ENCODE measurements at regions not wholly inside any gene's neighbourhood (a gene's known extent, or its start where the extent isn't known, plus 50 kb on each side); places are given as distances from the start of the nearest gene placed in this dataset.

DNA sequence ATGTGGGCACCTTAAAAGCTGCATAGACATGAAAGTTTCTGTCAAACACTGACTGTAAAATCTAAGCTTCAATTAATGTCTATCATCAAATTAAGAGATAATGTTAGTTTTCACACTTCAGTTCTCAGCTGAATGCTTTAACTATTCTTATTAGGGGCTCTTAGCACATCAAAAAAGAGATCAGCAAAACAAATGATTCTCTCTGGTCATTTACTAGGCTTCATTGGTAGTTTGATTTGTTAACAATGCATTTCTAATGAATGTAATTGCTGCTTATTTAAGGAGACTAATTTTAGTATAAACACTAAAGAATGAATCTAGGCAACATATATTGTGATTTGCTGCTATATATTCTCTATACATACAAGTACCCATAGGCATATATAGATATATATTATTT is 1182.0 kb downstream of the MAT2B start:
- H3K9me3 Mint-ChIP-seq = peaks cover 4% of the 10 kb centered on the region
- H3K27ac Mint-ChIP-seq = no peak overlapping the region
- no peaks in the 10 kb centered on the region for H3K27me3 Mint-ChIP-seq (ENCODE audit: low read depth)
- H3K36me3 Mint-ChIP-seq (ENCODE audit: low read depth) = no peaks in the 10 kb centered on the region
- H3K4me3 Mint-ChIP-seq = no peak overlapping the region
- no peaks in the 10 kb centered on the region for H3K4me1 Mint-ChIP-seq (ENCODE audit: low read depth)
- DNase-seq (ENCODE audit: low spot score) = no peak

DNA sequence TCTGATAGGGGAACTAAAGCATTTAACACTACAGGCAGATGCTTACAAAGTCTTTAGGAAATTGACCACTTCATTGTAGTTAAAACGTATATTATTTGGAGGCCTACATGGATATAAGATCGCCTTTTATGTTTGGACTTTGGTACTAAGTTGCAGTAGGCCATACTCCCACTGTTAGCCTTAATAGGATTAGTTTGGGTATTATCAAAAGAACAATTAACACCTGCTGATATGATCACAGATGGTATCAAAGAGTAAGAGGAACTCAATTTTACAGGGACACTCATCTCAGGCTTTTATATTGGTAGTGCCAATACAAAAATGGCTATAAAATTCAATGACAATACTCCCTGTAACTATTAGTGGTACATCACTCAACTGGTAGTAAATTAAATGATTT is 1183.0 kb downstream of the MAT2B start:
- Mint-ChIP-seq H3K27ac (no peak overlapping the region), H3K36me3 (ENCODE audit: low read depth) (no peaks in the 10 kb centered on the region), H3K4me1 (ENCODE audit: low read depth) (no peaks in the 10 kb centered on the region), H3K27me3 (ENCODE audit: low read depth) (no peaks in the 10 kb centered on the region), H3K9me3 (peaks cover 4% of the 10 kb centered on the region), H3K4me3 (no peak overlapping the region)
- no peak for DNase-seq (ENCODE audit: low spot score)

GRCh38 chr5:164708831-164709230 is 1203.4 kb downstream of the MAT2B start:
- DNase-seq (ENCODE audit: low spot score) = no peak
- Mint-ChIP-seq H3K4me3 (no peak overlapping the region), H3K27me3 (ENCODE audit: low read depth) (no peaks in the 10 kb centered on the region), H3K27ac (no peak overlapping the region), H3K4me1 (ENCODE audit: low read depth) (no peaks in the 10 kb centered on the region), H3K36me3 (ENCODE audit: low read depth) (no peaks in the 10 kb centered on the region), H3K9me3 (peaks cover 6% of the 10 kb centered on the region)

- no peak overlapping the region for H3K27ac Mint-ChIP-seq
- no peaks in the 10 kb centered on the region for H3K27me3 Mint-ChIP-seq (ENCODE audit: low read depth)
- no peak overlapping the region for H3K4me3 Mint-ChIP-seq
- H3K4me1 Mint-ChIP-seq (ENCODE audit: low read depth) = no peaks in the 10 kb centered on the region
- DNase-seq (ENCODE audit: low spot score) = no peak
- H3K9me3 Mint-ChIP-seq = no peaks in the 10 kb centered on the region
- H3K36me3 Mint-ChIP-seq (ENCODE audit: low read depth) = no peaks in the 10 kb centered on the region
Measured at GRCh38 chr5:164713682-164714081, 1208.3 kb downstream of the MAT2B start.

- peaks cover 5% of the 10 kb centered on the region for H3K9me3 Mint-ChIP-seq
- no peaks in the 10 kb centered on the region for H3K27me3 Mint-ChIP-seq (ENCODE audit: low read depth)
- DNase-seq (ENCODE audit: low spot score) = no peak
- no peaks in the 10 kb centered on the region for H3K4me1 Mint-ChIP-seq (ENCODE audit: low read depth)
- no peak overlapping the region for H3K27ac Mint-ChIP-seq
- H3K36me3 Mint-ChIP-seq (ENCODE audit: low read depth) = no peaks in the 10 kb centered on the region
- H3K4me3 Mint-ChIP-seq = no peak overlapping the region
Measured at GRCh38 chr5:164721116-164721515, 1215.7 kb downstream of the MAT2B start.

GRCh38 chr5:164721656-164722055 is 1216.2 kb downstream of the MAT2B start:
- Mint-ChIP-seq H3K36me3 (ENCODE audit: low read depth) (no peaks in the 10 kb centered on the region), H3K4me3 (no peak overlapping the region), H3K4me1 (ENCODE audit: low read depth) (no peaks in the 10 kb centered on the region), H3K9me3 (peaks cover 5% of the 10 kb centered on the region), H3K27ac (no peak overlapping the region), H3K27me3 (ENCODE audit: low read depth) (no peaks in the 10 kb centered on the region)
- DNase-seq (ENCODE audit: low spot score) = no peak

GRCh38 chr5:164722702-164723101 is 1217.3 kb downstream of the MAT2B start:
- Mint-ChIP-seq H3K27me3 (ENCODE audit: low read depth) (no peaks in the 10 kb centered on the region), H3K9me3 (peaks cover 5% of the 10 kb centered on the region), H3K27ac (no peak overlapping the region), H3K36me3 (ENCODE audit: low read depth) (no peaks in the 10 kb centered on the region), H3K4me3 (no peak overlapping the region), H3K4me1 (ENCODE audit: low read depth) (no peaks in the 10 kb centered on the region)
- no peak for DNase-seq (ENCODE audit: low spot score)

GRCh38 chr5:164727012-164727411 is 1221.6 kb downstream of the MAT2B start:
- Mint-ChIP-seq H3K4me1 (ENCODE audit: low read depth) (no peaks in the 10 kb centered on the region), H3K4me3 (no peak overlapping the region), H3K27ac (no peak overlapping the region), H3K9me3 (no peaks in the 10 kb centered on the region), H3K27me3 (ENCODE audit: low read depth) (no peaks in the 10 kb centered on the region), H3K36me3 (ENCODE audit: low read depth) (no peaks in the 10 kb centered on the region)
- DNase-seq (ENCODE audit: low spot score) = no peak

DNA sequence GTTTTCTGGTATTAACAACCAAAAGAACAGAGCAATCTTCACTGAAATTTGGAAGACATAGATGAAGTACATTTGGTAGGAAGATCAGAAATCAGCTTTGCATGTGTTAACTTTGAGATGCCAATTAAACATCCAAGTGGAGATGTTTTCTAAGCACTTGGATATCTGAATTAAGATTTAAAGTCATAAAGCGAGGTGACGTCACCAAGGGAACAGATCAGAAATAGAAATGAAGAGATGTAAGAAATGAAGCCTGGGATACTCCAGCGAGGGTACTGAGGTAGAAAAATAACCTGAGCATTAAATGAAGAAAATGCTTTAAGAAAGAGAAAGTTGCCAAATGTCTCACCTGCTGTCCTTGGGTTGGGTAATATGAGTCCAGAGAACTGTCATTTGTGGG is 1223.3 kb downstream of the MAT2B start:
- Mint-ChIP-seq H3K4me3 (no peak overlapping the region), H3K4me1 (ENCODE audit: low read depth) (no peaks in the 10 kb centered on the region), H3K9me3 (no peaks in the 10 kb centered on the region), H3K27me3 (ENCODE audit: low read depth) (no peaks in the 10 kb centered on the region), H3K27ac (no peak overlapping the region), H3K36me3 (ENCODE audit: low read depth) (no peaks in the 10 kb centered on the region)
- no peak for DNase-seq (ENCODE audit: low spot score)

DNA sequence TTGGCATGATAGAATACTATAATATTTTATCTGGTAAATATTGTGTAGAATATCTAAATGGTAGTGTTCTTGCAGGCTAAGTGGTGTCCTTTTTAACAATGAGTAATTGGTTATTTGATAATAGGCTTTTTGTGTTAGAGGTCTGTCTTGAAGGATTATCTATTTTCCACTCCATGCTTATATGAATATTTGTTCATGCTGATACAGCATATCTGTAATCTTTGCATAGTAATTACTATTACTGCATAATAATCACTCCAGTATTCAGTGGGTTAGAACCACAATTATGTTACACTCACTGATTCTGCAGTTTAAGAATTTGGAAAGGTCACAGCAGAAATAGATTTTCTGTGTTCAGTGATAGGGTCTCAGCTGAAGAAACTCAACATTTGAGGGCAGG is 1229.9 kb downstream of the MAT2B start:
- H3K9me3 Mint-ChIP-seq = peaks cover 12% of the 10 kb centered on the region
- no peak overlapping the region for H3K4me3 Mint-ChIP-seq
- H3K36me3 Mint-ChIP-seq (ENCODE audit: low read depth) = no peaks in the 10 kb centered on the region
- no peaks in the 10 kb centered on the region for H3K27me3 Mint-ChIP-seq (ENCODE audit: low read depth)
- no peaks in the 10 kb centered on the region for H3K4me1 Mint-ChIP-seq (ENCODE audit: low read depth)
- no peak overlapping the region for H3K27ac Mint-ChIP-seq
- no peak for DNase-seq (ENCODE audit: low spot score)

DNA sequence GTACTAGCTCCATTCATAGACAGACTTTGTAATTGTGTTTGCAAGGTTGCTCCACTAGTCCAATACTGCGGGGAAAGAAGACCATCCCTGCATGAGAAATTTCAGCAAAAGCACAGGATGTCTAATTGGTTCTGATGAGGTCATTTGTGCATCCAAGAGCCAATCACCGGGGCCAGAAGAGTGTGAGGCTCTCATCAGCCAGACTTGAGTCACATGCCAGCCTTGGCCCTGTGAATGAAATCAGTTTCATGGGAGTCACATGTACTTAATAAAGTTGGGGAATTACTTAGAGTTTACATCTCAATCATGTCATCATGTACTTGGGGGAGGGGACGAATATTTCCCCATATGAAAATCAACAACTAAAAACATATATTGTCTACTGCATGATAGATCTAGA is 1236.0 kb downstream of the MAT2B start:
- H3K36me3 Mint-ChIP-seq (ENCODE audit: low read depth) = no peaks in the 10 kb centered on the region
- no peak overlapping the region for H3K4me3 Mint-ChIP-seq
- DNase-seq (ENCODE audit: low spot score) = no peak
- H3K27ac Mint-ChIP-seq = no peak overlapping the region
- H3K27me3 Mint-ChIP-seq (ENCODE audit: low read depth) = no peaks in the 10 kb centered on the region
- peaks cover 12% of the 10 kb centered on the region for H3K9me3 Mint-ChIP-seq
- peaks cover 5% of the 10 kb centered on the region for H3K4me1 Mint-ChIP-seq (ENCODE audit: low read depth)

- H3K36me3 Mint-ChIP-seq (ENCODE audit: low read depth) = no peaks in the 10 kb centered on the region
- H3K27ac Mint-ChIP-seq = no peak overlapping the region
- no peak for DNase-seq (ENCODE audit: low spot score)
- peaks cover 5% of the 10 kb centered on the region for H3K4me1 Mint-ChIP-seq (ENCODE audit: low read depth)
- H3K27me3 Mint-ChIP-seq (ENCODE audit: low read depth) = no peaks in the 10 kb centered on the region
- peak overlapping the region; percentile 44 for H3K4me3 Mint-ChIP-seq
- peaks cover 7% of the 10 kb centered on the region for H3K9me3 Mint-ChIP-seq
Measured at GRCh38 chr5:164742025-164742424, 1236.6 kb downstream of the MAT2B start.

DNA sequence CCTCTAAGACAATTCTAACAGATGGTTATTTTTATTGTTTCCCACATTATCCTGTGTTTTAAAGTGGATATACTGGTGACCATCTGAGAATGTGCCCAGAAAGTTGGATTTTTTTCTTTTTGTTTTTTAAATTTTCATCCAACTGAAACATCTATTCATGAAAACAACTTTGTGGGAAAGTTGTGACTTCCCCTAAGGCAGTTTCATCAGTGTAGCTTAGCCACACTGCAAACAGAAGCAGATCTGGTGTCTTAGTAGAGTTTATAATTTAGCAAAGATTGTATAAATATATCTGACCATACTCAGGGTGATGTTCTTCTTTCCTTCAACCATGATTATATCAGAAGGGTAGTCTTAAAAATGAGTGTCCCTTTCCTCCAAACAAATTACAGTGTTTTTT is 1241.3 kb downstream of the MAT2B start:
- no peaks in the 10 kb centered on the region for H3K9me3 Mint-ChIP-seq
- H3K36me3 Mint-ChIP-seq (ENCODE audit: low read depth) = no peaks in the 10 kb centered on the region
- no peak overlapping the region for H3K27ac Mint-ChIP-seq
- H3K4me1 Mint-ChIP-seq (ENCODE audit: low read depth) = peaks cover 3% of the 10 kb centered on the region
- DNase-seq (ENCODE audit: low spot score) = no peak
- H3K27me3 Mint-ChIP-seq (ENCODE audit: low read depth) = no peaks in the 10 kb centered on the region
- H3K4me3 Mint-ChIP-seq = no peak overlapping the region

DNA sequence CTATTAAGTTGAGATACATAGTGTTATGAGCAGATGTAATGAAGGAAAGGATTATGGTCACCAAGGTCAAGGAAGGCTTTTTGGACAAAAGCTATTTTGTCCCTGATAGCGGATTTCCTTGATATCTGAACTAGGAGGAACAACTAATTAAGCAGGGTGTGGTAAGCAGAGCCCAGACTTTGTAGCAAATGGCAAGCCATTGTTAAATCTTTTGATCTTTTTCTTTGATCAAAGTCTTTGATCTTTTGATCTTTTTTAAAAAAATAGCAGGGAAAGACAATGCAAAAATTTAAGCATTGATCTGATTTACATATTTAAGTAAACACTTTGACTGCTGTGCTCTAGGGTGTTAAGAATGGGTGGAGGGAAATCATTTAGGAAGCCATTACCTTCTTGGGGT is 1242.0 kb downstream of the MAT2B start:
- Mint-ChIP-seq H3K4me1 (ENCODE audit: low read depth) (no peaks in the 10 kb centered on the region), H3K27ac (no peak overlapping the region), H3K27me3 (ENCODE audit: low read depth) (no peaks in the 10 kb centered on the region), H3K9me3 (no peaks in the 10 kb centered on the region), H3K36me3 (ENCODE audit: low read depth) (no peaks in the 10 kb centered on the region), H3K4me3 (no peak overlapping the region)
- no peak for DNase-seq (ENCODE audit: low spot score)

GRCh38 chr5:164748861-164749260 is 1243.4 kb downstream of the MAT2B start:
- DNase-seq (ENCODE audit: low spot score) = no peak
- Mint-ChIP-seq H3K4me3 (no peak overlapping the region), H3K9me3 (no peaks in the 10 kb centered on the region), H3K4me1 (ENCODE audit: low read depth) (no peaks in the 10 kb centered on the region), H3K36me3 (ENCODE audit: low read depth) (no peaks in the 10 kb centered on the region), H3K27me3 (ENCODE audit: low read depth) (no peaks in the 10 kb centered on the region), H3K27ac (no peak overlapping the region)
